A673 (cell line): ENCODE measurements at regions not wholly inside any gene's neighbourhood (a gene's known extent, or its start where the extent isn't known, plus 50 kb on each side); places are given as distances from the start of the nearest gene placed in this dataset.

Source experiments
- EZH2 ChIP-seq: fragments of 200-600 bp; sonication (generic); IDR thresholded peaks from 2 replicates; pipeline ENCODE4 v1.6.1; 2017; ENCODE audit warnings: borderline replicate concordance, low read depth, mild to moderate bottlenecking, mixed read lengths, antibody characterized with exemption, low read length; ENCODE audit not compliant: poor library complexity, severe bottlenecking
- TF ChIP-seq, protein P1 (sequence below): fragments of 300-800, 200-600 bp; sonication (generic); conservative IDR thresholded peaks from 2 replicates; pipeline ENCODE4 v1.5.1; 2017; ENCODE audit warnings: low read depth, mild to moderate bottlenecking, antibody characterized with exemption, low read length, moderate library complexity, mixed read lengths

DNA sequence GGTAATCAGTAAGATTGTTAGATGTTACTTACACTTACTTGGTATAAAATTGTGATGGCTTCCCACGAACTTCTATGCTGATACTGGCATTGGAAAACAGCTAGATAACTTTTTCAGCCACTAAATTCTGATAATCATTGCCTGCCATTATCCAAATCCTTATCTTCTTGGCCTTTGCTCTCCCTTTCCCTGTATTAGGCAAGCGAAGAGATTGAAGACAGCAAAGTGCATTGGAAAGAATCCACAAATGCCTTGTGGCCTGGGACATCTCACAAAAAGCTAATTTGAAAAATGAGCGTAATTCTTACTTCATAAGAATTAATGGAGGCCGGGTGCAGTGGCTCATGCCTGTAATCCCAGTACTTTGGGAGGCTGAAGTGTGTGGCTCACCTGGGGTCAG, 79.5 kb upstream of the MARCKS start:
- TF ChIP-seq, protein P1, sequence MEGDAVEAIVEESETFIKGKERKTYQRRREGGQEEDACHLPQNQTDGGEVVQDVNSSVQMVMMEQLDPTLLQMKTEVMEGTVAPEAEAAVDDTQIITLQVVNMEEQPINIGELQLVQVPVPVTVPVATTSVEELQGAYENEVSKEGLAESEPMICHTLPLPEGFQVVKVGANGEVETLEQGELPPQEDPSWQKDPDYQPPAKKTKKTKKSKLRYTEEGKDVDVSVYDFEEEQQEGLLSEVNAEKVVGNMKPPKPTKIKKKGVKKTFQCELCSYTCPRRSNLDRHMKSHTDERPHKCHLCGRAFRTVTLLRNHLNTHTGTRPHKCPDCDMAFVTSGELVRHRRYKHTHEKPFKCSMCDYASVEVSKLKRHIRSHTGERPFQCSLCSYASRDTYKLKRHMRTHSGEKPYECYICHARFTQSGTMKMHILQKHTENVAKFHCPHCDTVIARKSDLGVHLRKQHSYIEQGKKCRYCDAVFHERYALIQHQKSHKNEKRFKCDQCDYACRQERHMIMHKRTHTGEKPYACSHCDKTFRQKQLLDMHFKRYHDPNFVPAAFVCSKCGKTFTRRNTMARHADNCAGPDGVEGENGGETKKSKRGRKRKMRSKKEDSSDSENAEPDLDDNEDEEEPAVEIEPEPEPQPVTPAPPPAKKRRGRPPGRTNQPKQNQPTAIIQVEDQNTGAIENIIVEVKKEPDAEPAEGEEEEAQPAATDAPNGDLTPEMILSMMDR: no peak
- TF ChIP-seq EZH2: no peak
